Activated CD4-positive, alpha-beta T cell treated with anti-CD3 and anti-CD28 coated beads, Interleukin-2, Interleukin-4, amounts not matched to agents 100 ng/mL and 50 ng/mL, durations not matched to agents 16 hours and 8 hours (primary cell): ENCODE measurements at regions not wholly inside any gene's neighbourhood (a gene's known extent, or its start where the extent isn't known, plus 50 kb on each side); places are given as distances from the start of the nearest gene placed in this dataset.
A peak's percentile ranks its signal among the peaks of the same experiment; 100 is the strongest.
"Not testable (repeated sequence)": the region's sequence is repeated elsewhere in the genome, so short reads cannot be mapped to it uniquely, and the experiment has no call there.

Experiments used
- DNase-seq: peaks from one replicate; pipeline ENCODE4 v3.0.0-alpha.2; 2020; ENCODE audit warnings: low spot score

DNA sequence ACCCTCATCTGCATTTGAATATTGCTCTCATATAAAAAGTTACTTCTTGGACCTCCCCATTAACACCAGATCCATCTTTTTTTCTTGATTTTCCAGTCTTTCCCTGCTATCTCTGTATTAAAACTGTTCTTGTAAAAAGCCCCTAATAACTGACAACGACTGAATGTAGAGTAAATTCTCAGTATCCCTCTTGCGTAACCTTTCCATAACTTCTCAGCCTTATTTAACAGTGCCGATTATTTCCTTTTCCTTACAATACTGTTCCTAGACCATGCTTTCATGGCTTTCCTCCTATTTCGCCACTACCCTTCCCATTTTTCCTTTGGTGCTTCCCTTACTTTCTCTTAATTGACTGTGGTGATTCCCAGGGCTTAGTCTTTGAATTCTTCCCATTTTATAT lies 348.9 kb upstream of the DSEL start:
- no peak for DNase-seq

DNA sequence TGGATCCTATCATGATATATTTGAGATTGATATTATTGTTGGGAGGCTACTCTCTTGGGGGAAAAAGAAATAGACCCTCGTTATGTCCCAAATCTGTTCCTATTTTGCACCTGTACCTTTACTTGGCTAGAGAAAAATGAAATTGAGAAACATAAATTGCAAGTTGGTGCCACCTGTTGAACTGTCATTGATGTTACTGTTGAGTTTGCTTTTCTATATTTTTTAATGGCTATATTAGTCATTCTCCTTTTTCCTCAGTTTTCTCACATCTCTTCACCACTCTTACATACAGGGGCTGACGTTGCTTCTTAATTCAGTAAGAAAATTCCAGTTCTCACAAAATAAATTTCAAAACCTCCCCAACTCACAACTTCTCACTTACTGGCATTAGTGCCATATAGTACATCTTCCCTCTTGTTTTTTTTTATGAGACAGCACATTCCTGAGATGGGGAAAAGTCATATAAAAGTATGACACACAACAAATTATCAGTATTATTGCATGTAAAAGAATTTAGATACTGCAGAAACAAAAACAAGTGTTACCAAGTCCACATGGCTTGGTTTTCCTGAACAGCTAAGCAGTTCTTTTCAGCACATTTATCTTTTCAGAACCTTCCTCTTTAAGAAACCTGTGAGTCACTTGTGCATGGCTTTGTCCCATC lies 348.3 kb upstream of the DSEL start:
- no peak for DNase-seq

DNA sequence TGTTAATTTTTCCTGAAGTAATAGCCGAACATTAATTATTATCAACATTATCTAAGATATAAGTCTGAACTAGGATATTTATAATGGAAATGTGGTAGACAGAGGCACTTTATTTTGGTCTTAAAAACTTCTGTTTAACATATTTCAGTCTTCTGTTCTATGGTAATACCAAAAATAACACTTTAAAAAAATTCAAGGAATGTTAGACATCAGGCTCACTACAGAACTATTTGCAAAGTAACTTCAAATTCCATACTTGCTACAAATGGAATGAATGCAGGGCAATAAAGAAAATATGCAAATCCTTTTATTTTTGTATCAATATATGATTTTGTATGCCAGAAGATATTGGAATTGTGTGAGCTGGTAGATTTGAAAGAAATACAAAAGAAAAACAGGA lies 345.5 kb upstream of the DSEL start:
- no peak for DNase-seq

DNA sequence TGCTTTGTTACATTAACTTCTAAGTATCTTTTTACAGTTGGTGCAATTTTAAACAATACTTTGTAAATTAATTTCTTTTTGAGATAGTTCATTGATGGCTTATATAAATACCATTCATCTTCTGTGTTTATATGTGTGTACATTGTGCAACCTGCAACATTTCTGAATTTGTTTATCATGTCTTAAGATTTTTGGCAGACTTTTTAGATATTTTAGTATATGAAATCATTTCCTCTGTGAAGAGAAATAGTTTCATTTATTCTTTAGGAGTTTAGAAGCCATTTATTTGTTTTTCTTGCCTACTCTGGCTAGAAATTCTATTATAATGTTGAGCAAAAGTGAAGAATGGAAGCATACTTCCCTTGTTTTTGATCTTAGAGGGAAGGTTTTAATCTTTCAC lies 337.8 kb upstream of the DSEL start:
- DNase-seq: no peak

DNA sequence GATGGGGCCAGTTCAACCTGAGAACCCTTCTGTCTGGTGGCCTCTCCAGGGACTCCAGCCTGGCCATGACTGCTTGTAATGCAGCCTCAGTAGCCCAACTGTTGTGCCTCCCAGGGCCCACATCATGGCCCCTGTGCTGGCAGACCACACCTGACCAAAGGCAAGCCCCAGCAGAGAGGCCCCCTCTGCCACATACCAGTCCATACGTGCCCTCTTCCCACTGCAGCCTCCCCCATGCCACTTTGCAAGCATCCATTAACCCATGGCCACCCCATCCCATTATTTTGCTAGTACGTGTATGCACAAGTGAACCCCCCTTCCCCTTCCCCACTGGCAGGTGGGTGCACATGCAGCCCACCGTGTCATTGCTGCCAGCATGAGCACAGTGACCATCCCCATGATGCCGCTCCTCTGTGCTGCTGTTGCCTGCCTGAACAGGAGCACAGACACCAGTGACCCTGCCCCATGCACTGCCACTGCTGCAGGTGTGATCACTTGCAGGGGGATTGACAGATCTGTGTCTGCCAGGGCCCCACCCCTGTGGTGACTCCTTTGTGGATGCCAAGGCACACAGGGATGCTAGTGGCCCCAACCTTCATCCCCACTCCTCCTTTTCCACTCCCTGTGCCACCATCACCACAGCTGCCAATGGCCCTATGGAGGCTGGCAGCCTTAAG lies 330.0 kb upstream of the DSEL start:
- no peak for DNase-seq

DNA sequence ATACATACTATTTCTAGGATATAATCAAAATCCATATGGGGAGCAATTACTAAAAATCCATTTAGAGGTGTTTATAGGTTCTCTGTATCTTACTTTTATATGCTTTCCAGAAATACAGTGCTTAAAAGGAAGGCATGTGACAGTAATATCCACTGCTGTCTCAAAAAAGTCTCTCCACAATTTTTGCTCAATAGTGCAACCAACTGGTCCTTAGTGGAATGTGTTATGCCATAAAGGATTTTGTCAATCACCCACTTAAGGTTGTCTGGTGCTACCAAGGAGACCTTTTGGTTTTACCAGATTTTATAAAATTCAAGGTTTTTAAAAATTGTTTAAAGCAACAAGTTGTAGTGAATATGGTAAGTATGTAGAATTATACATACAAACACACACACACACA lies 328.5 kb upstream of the DSEL start:
- DNase-seq: no peak

DNA sequence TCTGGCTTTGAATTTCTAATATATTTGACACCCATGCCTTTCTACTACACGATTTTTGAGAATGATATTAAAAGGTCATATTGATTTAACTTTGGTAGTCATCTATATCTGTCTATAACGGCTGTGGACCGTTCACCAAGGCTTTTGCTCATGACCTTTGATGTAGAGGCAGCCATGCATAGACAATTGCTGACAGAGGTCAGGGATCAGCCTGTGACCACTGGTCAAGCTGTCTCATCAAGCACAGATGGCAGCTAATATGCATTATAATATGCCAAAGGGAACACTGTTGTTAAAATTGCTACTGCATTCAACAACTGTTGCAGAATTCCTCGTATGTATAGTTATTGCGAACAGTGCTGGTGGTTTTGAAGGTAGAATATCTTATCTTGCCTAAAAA lies 323.9 kb upstream of the DSEL start:
- DNase-seq: no peak

DNA sequence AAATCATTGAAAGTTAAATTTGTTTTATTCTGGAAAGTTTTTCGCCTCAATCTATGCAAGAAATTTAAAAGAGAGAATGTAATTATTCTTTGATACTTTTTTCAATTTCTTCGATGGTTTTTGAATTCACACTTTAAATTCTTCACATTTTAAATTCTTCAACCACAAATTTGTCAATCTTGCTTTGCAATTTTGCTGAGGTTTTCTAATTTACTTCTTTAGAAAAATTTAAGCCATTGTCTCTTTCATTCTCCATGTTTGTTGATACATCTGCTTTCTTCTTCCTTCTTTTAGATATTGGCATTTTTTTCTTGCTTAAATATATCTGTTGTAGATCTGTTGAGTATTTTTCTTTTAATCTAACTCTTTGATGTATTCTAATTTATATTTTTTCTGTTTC lies 301.9 kb upstream of the DSEL start:
- no peak for DNase-seq

DNA sequence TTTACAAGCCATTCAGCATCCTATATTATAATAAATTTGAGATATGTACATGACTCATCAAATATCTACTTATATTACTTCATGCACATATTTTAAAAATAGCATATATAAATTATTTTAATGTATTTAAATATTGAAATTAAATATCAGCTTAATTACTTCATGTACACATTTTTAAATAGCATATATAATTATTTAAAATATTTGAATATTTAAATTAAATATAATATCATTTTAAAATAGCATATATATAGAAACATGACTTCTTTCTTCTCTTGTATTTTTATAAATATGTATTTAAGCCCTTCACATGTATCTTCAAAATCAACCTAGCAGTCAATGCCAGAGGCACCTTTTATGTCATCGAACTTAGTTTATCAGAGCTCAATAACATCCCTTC lies 298.8 kb upstream of the DSEL start:
- no peak for DNase-seq

DNA sequence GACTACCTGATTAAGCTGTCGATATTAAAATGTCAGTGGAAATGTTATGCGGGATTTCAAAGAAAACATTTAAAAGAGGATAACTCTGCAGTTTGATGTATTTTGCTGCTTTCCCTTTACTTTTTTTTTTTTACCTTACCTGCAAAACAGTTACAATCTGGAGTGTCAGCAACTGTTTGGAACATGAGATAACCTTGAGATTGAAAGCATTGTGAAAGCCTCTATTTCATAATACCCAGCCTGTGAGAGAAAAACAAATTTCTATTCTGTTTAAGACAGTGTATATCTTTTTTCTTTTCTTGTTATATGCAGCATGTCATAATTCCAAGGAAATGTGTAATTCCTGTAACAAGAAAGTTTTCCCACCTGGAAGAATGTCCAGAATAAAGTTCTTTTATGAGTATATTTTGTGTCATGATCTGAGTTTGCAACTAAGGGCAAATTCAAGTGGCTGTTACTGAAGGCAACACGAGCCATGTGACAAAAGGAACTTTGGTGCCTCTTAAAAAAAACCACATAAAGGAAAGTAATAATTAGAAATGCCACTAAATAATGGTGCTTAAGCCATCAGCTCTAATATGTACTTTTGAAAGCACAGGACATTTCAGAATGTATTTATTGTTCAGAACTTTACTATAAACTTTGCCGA lies 297.0 kb upstream of the DSEL start:
- no peak for DNase-seq

DNA sequence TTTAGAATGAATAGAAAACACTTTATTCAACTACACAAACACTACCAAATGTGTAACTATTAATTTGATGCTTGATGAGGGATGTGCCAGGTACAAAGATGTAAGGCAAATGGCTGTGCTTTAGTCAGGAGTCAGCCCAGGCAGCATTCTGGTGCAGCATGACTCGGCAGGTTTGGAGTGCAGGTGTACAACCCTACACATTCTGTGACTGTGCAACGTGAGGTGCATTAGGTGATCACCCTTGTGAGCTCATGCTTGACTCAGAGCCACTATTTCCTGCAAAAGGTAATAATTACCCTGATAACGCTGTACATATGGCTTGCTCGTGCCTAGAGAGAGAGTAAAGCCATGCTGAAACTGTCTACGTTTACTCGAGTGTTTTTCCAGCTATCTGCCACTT lies 288.7 kb upstream of the DSEL start:
- DNase-seq: no peak

DNA sequence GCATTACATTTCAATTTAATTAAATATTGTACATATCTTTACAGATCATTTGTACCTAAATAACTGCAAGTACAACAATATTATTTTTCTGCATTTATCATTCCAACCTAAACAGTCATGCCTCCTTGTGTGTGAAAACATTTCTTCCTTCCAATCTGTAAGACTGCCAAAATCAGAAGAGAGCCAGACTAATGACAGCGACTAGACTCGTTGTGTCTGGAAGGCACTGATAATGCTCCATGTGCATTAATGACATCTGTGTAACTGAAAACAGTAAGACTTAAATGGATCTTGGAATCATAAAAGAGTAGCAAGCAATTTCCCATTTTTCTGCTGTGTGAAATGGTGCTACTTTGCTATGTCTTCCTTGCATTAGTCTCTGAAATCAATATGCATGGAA lies 278.0 kb upstream of the DSEL start:
- no peak for DNase-seq

DNA sequence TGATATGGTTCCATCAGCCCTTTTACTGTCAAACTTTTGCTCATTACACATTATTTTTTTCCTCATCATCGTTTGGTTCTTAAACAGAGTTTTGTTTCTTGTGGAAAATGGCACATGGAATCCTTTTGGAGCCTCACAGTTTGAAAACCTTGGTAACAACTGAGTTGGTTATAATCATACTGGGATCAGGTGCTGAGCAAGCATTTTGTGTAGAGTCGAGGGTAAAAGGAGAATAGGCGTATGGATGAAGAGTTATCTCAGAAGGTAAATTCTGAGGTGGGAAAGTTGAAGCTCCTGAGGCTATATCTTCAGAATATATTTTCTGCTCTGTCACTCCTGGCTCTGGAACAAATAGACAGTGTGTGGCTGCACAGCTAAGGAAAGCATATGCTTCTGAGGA lies 274.0 kb upstream of the DSEL start:
- DNase-seq: no peak

DNA sequence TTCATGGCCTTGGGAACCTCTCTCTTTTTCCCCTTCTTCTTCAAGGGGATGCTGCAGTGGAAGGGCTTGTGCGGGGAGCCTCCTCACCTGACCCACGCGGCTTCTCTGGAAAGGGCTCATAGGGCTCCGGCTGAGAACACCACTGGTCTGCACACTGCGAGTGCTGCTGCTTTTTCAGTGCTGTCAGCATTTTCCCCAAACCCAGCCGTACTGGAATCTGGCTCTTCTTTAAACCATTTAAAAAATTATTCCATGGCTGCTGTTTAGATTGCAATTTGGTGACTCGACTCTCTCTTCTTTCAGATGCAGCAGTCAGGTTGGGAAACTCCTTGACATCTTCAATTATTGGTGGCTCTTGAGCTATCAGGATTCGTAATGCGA lies 272.6 kb upstream of the DSEL start:
- no peak for DNase-seq

DNA sequence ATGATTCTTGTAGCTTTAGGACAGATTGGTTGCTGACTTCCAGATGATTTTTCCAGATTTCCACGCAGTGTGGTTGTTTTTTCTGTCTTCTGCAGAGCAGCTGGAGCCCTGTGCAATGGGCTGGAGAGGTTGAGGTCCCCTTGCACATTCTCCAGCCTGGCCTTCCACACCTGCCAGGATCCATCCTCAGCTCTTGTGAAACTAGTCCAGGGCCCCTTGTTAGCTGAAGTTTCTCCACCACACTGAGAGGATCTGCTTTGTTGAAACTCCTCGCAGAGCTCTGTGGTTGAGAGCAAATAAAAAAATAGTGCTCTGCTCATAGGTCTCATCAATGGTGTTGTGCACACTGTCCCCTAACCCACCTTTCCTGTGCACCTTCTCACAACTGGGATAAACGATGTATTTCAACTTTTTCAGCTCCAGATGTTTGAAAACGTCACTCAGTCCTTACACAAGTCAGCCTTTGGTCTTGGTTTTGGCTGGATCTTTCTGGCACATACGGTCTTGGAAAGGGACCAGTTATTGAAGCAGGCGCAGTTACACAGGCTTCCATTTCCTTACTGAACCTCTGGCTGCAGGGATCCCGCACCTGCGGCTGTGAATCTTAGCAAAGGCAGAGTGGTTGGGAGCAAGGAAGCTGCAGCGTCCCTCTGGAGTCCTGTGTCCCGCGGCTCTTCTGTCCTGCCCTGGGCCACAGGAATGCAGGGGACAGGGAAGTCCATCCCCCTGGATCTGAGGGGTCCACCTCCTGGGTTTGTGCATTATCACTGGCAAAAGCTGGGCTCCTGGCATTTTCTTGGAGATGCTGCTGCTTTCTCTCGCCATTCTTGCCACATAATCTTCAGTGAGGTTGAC lies 272.0 kb upstream of the DSEL start:
- no peak for DNase-seq

DNA sequence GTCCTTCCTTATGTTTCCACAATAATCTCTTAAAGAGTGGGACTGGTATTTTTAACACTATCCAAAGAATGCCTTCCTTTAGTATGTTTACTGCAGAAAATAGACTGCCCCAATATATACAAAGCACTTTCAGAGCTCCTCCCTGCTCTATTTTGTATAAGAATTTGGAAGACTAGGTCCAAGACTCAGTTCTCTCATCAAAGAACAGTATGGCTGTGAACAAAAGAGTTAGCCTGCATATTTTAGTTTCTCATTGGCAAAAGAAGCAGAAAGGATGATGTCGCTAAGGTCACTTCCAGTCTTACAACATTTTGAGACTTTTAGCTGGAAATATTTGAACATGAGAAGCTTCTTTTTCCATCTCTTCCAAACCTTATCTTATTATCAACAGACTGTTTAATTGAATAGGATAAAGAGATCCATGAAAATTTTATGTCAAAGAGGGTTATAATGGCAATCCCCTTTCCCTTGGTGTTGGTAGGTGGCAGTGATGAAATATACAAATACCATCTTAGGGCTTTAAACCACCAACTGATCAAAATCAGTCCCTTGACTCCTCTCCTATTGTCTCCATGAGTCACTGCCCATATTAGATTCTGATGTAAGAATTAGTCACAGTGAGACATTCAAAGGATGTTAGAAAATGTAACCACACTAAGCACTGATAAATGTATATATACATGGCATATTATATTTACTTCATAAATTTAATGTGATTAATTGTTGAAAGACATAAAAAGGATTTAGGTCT lies 266.9 kb upstream of the DSEL start:
- DNase-seq: peak; percentile 5

DNA sequence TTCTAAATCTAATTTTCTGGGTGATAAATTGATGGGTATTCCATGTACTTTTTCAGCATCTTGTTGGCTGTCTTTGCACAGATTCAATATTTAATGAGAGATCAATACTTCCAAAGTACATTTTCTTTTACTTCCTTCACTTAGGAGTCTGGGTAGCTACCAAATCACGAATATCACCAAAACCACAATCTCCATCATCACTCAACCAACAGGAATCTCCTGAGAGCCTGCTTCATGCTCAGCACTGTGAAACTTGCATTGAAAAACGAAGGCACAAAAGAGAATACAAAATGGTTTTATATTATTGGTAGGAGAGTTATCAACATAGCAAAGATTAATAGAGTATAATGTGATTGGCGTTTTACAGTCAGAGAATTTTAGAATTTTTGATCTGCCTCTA lies 261.5 kb upstream of the DSEL start:
- no peak for DNase-seq

DNA sequence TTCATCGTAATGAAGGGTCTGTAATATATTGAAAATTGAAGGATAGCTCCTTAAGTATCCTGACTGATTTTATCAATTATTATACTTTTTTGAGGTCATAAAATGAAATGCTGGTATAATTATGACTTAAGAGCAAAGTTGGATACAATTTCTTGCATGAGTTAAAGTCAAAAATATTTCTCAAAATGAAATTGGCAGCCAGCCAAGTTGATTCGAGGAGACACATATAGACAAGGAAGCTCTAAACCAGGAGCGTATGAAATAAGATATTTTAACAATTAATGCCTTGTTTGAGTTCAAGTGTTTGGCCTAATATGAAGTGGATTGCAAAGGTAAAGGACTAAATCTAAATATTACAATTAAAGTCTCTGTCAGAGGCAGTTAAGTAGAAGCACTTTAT lies 260.4 kb upstream of the DSEL start:
- no peak for DNase-seq

DNA sequence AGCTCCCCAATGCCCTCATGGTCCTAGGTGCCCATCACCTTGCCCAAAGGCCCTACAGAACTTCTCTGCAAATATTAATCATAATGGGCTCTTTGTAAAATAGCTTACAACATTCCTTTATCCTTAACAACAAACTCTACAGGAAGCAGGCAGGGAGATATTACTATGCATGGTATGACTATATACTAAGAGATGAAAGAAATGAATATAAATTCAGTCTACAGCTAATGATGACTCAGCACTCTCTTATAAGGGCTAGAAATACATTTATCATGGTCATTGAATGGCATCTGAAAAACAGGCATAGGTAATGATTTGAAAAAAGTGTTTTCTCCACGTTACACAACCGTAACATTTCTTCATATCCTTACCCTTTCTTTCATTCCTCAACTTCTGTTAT lies 254.8 kb upstream of the DSEL start:
- no peak for DNase-seq

DNA sequence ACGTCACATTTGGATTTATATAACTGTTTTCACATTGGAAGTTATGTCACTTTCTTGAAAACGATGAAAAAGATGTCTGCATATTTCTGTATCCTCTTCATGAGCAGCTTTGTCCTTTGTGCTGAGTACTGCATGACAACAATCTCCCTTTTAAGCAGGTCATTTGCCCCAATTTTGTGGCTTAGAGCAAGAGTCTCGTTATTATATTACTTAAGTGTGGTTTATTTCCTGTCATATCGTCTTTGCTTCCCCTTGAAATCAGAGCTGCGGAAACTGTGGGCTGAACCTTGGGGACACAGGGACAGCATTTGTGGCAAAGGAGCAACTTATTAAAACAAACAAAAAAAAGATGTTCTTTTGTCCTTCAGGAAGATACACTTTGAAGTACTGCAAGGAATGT lies 254.0 kb upstream of the DSEL start:
- no peak for DNase-seq

DNA sequence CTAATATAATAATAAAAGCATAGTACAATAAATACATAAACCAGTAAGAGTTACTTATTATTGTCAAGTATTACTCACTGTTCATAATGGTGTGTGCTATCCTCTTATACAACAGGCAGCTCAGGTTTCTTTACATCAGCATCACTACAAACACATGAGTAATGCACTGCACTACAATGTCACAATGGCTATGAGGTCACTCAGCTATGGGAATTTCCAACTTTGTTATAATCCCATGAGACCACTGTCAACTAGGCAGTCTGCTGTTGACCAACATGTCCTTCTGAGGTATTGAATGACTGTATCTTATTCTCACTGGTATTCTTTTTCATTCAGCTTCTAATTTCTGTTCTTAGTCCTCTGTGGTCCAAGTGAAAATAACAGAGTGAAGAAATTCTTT lies 250.4 kb upstream of the DSEL start:
- no peak for DNase-seq

DNA sequence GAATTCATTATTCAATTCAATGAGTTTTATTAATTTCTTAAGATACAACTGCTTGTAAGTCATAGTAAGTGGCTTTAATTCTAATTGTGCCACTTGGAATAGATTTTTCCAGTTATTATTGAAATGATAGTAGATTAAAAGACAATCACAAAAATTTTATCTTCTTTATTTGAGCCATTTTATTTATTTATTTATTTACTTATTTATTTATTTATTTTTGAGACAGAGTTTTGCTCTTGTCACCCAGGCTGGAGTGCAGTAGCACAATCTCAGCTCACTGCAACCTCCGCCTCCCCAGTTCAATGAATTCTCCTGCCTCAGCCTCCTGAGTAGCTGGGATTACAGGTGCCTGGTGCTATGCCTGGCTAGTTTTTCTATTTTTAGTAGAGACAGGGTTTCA lies 235.7 kb upstream of the DSEL start:
- not testable (repeated sequence) for DNase-seq
